H1 (cell line): ENCODE measurements at regions not wholly inside any gene's neighbourhood (a gene's known extent, or its start where the extent isn't known, plus 50 kb on each side); places are given as distances from the start of the nearest gene placed in this dataset.

Experiments used
- CHD2 ChIP-seq: IDR thresholded peaks from 2 replicates; pipeline ENCODE4 v1.6.1; 2012; ENCODE audit warnings: low read length, improper control_type of control experiment
- POLR2AphosphoS5 ChIP-seq: IDR thresholded peaks from 2 replicates; pipeline ENCODE4 v1.6.1; 2011; ENCODE audit warnings: low read depth, low read length
- RAD21 ChIP-seq, 2 experiments: IDR thresholded peaks in 1 of 2; conservative IDR thresholded peaks in 1 of 2; 2 replicates each; pipeline ENCODE4 v1.6.1; 2011; ENCODE audit warnings: low read depth in 2 of 2, low read length in 2 of 2, improper control_type of control experiment in 1 of 2, inconsistent platforms in 1 of 2, mild to moderate bottlenecking in 1 of 2, moderate library complexity in 1 of 2
- RBBP5 ChIP-seq: IDR thresholded peaks from 2 replicates; pipeline ENCODE4 v1.7.1; 2012; ENCODE audit warnings: low read depth, mild to moderate bottlenecking, inconsistent platforms, low read length, moderate library complexity, borderline replicate concordance
- RFX5 ChIP-seq: IDR thresholded peaks from 2 replicates; pipeline ENCODE4 v1.6.1; 2011; ENCODE audit warnings: low read depth, low read length, improper control_type of control experiment, borderline replicate concordance
- TF ChIP-seq, protein P1 (sequence below), 3 experiments: IDR thresholded peaks; 1 replicate in 2 of 3; 2 replicates in 1 of 3; pipeline versions ENCODE4 v1.5.1 to v1.6.1; 2011; ENCODE audit warnings: low read length in 3 of 3, mild to moderate bottlenecking in 3 of 3, inconsistent platforms in 2 of 3, low read depth in 1 of 3, moderate library complexity in 1 of 3; ENCODE audit not compliant: insufficient read depth in 1 of 3; ENCODE audit errors: control extremely low read depth in 1 of 3

DNA sequence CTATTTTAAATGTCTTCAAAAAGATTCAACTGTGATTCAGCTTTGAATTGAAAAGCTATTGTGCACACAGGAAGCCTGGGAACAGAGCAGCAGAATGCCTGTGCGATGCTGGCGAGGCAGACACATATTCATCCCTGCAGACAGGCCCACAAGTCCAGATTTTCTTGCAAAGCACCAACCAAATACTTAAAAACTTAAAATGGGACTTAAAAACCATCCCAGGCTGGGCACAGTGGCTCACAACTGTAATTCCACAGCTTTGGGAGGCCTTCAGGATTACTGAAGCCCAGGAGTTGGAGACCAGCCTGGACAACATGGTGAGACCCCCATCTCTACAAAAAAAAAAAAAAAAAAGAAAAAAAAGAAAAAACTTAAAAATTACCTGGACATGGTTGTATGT is 122.6 kb upstream of the SERPIND1 start:
- TF ChIP-seq, protein P1, sequence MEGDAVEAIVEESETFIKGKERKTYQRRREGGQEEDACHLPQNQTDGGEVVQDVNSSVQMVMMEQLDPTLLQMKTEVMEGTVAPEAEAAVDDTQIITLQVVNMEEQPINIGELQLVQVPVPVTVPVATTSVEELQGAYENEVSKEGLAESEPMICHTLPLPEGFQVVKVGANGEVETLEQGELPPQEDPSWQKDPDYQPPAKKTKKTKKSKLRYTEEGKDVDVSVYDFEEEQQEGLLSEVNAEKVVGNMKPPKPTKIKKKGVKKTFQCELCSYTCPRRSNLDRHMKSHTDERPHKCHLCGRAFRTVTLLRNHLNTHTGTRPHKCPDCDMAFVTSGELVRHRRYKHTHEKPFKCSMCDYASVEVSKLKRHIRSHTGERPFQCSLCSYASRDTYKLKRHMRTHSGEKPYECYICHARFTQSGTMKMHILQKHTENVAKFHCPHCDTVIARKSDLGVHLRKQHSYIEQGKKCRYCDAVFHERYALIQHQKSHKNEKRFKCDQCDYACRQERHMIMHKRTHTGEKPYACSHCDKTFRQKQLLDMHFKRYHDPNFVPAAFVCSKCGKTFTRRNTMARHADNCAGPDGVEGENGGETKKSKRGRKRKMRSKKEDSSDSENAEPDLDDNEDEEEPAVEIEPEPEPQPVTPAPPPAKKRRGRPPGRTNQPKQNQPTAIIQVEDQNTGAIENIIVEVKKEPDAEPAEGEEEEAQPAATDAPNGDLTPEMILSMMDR (IDR thresholded peaks at IDR 0.05; ENCODE audit: control extremely low read depth in 1 of 3, insufficient read depth in 1 of 3, low read depth in 1 of 3, low read length in 3 of 3), result no peak
- TF ChIP-seq POLR2AphosphoS5 (no peak), RAD21 (IDR thresholded peaks at IDR 0.05 in 1 of 2, conservative IDR thresholded peaks at IDR 0.05 in 1 of 2; ENCODE audit: low read depth in 2 of 2, low read length in 2 of 2) (no peak), RBBP5 (no peak), RFX5 (no peak), CHD2 (no peak)
